ENCODE measurements at regions not wholly inside any gene's neighbourhood (a gene's known extent, or its start where the extent isn't known, plus 50 kb on each side); places are given as distances from the start of the nearest gene placed in this dataset.

DNA sequence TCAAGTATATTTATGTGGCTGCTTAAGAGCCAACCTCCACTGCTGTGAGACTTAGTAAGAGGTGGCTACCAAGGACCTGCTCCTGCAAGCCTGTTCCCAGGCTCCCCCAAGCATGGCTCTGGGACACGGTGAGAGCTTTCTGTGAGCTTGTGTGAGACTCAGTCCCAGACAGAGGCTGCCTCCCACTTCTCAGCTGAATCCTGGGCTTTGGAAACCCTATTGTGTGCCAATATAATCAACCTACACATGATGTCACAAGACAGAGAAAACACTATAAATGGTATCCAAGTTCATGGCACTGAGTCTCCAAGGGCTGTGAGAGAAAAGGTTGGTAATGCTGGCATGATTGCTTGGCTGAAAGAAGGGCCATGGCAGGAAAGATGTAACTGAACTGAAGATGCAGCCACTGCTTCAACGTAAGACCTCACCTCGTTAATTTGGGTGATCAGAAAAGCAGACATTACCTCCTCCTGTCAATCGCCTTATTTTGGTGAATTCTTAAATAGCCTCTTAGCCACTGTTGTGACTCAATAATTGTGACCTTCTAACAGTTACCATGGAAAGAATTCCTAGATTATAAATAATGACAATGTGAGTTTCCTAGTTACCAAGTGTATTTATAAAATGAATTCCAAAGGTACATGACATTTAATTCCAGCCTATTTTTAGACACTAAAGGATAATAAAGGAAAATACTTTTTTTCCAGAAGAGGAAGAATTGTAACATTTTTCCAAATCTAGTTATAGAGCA, 332.0 kb downstream of the IRS2 start:
- H3K27me3 Mint-ChIP-seq (ENCODE audit: low read depth, unreplicated experiment): no peaks in the 10 kb centered on the region
- no peak overlapping the region for H3K4me3 ChIP-seq (ENCODE audit: insufficient read depth, low read depth, low read length)
- DNase-seq (ENCODE audit: low read depth) (peak; percentile 55), FAIRE-seq (no peak)
- no peaks in the 10 kb centered on the region for H3K36me3 ChIP-seq (ENCODE audit: insufficient read depth, low read length)
- no peaks in the 10 kb centered on the region for H3K9me3 ChIP-seq (ENCODE audit: insufficient read depth, low read depth, low read length)
- H3K9me3 Mint-ChIP-seq (ENCODE audit: unreplicated experiment): peaks cover 4% of the 10 kb centered on the region
- no peaks in the 10 kb centered on the region for H3K36me3 Mint-ChIP-seq (ENCODE audit: low read depth, unreplicated experiment)
- H4K20me1 ChIP-seq (ENCODE audit: insufficient read depth, low read length): no peaks in the 10 kb centered on the region
- H3K27ac Mint-ChIP-seq (ENCODE audit: unreplicated experiment): no peak overlapping the region
- no peak overlapping the region for H3K4me2 ChIP-seq (ENCODE audit: low read length)
- H3K9ac ChIP-seq (ENCODE audit: low read length): no peak overlapping the region
- H3K27ac ChIP-seq (ENCODE audit: low read depth, low read length): no peak overlapping the region
- H3K27me3 ChIP-seq (ENCODE audit: insufficient read depth, low read length): no peaks in the 10 kb centered on the region
- H3K4me3 Mint-ChIP-seq (ENCODE audit: unreplicated experiment): no peak overlapping the region
- H2AFZ ChIP-seq (ENCODE audit: low read depth, low read length): no peak overlapping the region
- TF ChIP-seq, protein P1, sequence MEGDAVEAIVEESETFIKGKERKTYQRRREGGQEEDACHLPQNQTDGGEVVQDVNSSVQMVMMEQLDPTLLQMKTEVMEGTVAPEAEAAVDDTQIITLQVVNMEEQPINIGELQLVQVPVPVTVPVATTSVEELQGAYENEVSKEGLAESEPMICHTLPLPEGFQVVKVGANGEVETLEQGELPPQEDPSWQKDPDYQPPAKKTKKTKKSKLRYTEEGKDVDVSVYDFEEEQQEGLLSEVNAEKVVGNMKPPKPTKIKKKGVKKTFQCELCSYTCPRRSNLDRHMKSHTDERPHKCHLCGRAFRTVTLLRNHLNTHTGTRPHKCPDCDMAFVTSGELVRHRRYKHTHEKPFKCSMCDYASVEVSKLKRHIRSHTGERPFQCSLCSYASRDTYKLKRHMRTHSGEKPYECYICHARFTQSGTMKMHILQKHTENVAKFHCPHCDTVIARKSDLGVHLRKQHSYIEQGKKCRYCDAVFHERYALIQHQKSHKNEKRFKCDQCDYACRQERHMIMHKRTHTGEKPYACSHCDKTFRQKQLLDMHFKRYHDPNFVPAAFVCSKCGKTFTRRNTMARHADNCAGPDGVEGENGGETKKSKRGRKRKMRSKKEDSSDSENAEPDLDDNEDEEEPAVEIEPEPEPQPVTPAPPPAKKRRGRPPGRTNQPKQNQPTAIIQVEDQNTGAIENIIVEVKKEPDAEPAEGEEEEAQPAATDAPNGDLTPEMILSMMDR (IDR thresholded peaks at IDR 0.05; ENCODE audit: insufficient read depth, low read depth, low read length): no peak
- no peak for TF ChIP-seq EZH2 (IDR thresholded peaks at IDR 0.05; ENCODE audit: insufficient read depth, low read length)
- H3K4me1 Mint-ChIP-seq (ENCODE audit: low read depth, unreplicated experiment): no peaks in the 10 kb centered on the region
- H3K79me2 ChIP-seq (ENCODE audit: insufficient read depth, low read length): no peaks in the 10 kb centered on the region
- H3K4me1 ChIP-seq (ENCODE audit: insufficient read depth, low read length): no peaks in the 10 kb centered on the region

DNA sequence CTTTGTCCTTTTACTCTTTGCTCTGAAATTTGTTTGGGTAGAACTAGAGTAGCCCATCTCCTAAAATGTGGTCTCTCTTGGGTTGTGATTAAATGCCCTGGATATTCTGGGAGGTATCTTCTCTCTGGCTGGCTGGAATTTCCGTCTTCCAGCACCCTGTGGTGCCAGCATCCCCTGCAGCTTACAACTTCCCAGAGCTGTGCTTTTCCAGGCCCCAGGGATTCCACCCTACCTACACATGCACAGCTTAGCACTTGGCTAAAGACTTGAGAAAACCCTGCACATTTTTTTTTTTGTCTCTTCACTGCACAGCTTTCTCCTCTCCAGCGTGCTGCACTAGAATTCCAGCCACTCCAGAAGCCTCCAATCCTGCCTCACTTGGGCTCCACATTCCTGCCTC, 334.7 kb downstream of the IRS2 start:
- Histone ChIP-seq H3K27ac (ENCODE audit: low read depth, low read length) (no peak overlapping the region), H3K9me3 (ENCODE audit: insufficient read depth, low read depth, low read length) (no peaks in the 10 kb centered on the region), H3K9ac (ENCODE audit: low read length) (no peak overlapping the region), H3K4me2 (ENCODE audit: low read length) (no peak overlapping the region), H3K27me3 (ENCODE audit: insufficient read depth, low read length) (no peaks in the 10 kb centered on the region), H4K20me1 (ENCODE audit: insufficient read depth, low read length) (no peaks in the 10 kb centered on the region), H2AFZ (ENCODE audit: low read depth, low read length) (no peak overlapping the region), H3K36me3 (ENCODE audit: insufficient read depth, low read length) (no peaks in the 10 kb centered on the region), H3K4me3 (ENCODE audit: insufficient read depth, low read depth, low read length) (no peak overlapping the region), H3K4me1 (ENCODE audit: insufficient read depth, low read length) (no peaks in the 10 kb centered on the region), H3K79me2 (ENCODE audit: insufficient read depth, low read length) (no peaks in the 10 kb centered on the region)
- Mint-ChIP-seq H3K9me3 (ENCODE audit: unreplicated experiment) (peaks cover 4% of the 10 kb centered on the region), H3K27ac (ENCODE audit: unreplicated experiment) (no peak overlapping the region), H3K27me3 (ENCODE audit: low read depth, unreplicated experiment) (no peaks in the 10 kb centered on the region), H3K36me3 (ENCODE audit: low read depth, unreplicated experiment) (no peaks in the 10 kb centered on the region), H3K4me1 (ENCODE audit: low read depth, unreplicated experiment) (peaks cover 4% of the 10 kb centered on the region), H3K4me3 (ENCODE audit: unreplicated experiment) (no peak overlapping the region)
- FAIRE-seq (no peak), DNase-seq (ENCODE audit: low read depth) (no peak)
- TF ChIP-seq EZH2 (IDR thresholded peaks at IDR 0.05; ENCODE audit: insufficient read depth, low read length): no peak
- TF ChIP-seq, protein P1 (IDR thresholded peaks at IDR 0.05; ENCODE audit: insufficient read depth, low read depth, low read length): no peak

DNA sequence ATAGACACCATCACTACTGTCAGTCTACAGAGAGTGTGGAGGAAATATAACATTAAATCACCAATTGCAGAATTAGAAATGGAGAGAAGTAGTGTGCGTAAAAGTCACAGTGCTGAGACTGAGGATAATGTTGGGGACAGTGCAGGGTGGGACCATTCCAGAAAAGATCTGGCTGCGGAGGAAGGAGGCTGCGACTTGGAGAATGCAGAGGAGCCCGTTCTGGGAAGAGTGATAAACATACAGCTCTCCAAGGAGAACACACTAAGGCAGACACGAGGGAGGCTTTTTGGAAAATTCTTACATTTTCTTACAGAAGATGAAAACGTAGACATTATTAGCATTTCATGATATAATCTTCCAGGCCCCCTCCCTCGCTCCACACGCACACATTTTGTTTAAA, 337.8 kb downstream of the IRS2 start:
- peaks cover 11% of the 10 kb centered on the region for H3K9me3 Mint-ChIP-seq (ENCODE audit: unreplicated experiment)

More for the DNA sequence above, 337.8 kb downstream of the IRS2 start:
- Mint-ChIP-seq H3K27ac (ENCODE audit: unreplicated experiment) (no peak overlapping the region), H3K27me3 (ENCODE audit: low read depth, unreplicated experiment) (peaks cover 2% of the 10 kb centered on the region), H3K4me1 (ENCODE audit: low read depth, unreplicated experiment) (peaks cover 4% of the 10 kb centered on the region), H3K36me3 (ENCODE audit: low read depth, unreplicated experiment) (peaks cover 2% of the 10 kb centered on the region), H3K4me3 (ENCODE audit: unreplicated experiment) (no peak overlapping the region)
- H3K4me2 ChIP-seq (ENCODE audit: low read length): no peak overlapping the region
- no peak overlapping the region for H3K27ac ChIP-seq (ENCODE audit: low read depth, low read length)
- no peaks in the 10 kb centered on the region for H3K79me2 ChIP-seq (ENCODE audit: insufficient read depth, low read length)
- no peak for FAIRE-seq
- no peak for TF ChIP-seq EZH2 (IDR thresholded peaks at IDR 0.05; ENCODE audit: insufficient read depth, low read length)
- TF ChIP-seq, protein P1 (IDR thresholded peaks at IDR 0.05; ENCODE audit: insufficient read depth, low read depth, low read length): no peak
- no peak overlapping the region for H3K4me3 ChIP-seq (ENCODE audit: insufficient read depth, low read depth, low read length)
- no peak for DNase-seq (ENCODE audit: low read depth)
- H3K36me3 ChIP-seq (ENCODE audit: insufficient read depth, low read length): no peaks in the 10 kb centered on the region
- peaks cover 3% of the 10 kb centered on the region for H3K9me3 ChIP-seq (ENCODE audit: insufficient read depth, low read depth, low read length)
- H3K4me1 ChIP-seq (ENCODE audit: insufficient read depth, low read length): no peaks in the 10 kb centered on the region
- H4K20me1 ChIP-seq (ENCODE audit: insufficient read depth, low read length): no peaks in the 10 kb centered on the region
- no peaks in the 10 kb centered on the region for H3K27me3 ChIP-seq (ENCODE audit: insufficient read depth, low read length)
- no peak overlapping the region for H3K9ac ChIP-seq (ENCODE audit: low read length)
- no peak overlapping the region for H2AFZ ChIP-seq (ENCODE audit: low read depth, low read length)
